Activated CD8-positive, alpha-beta T cell treated with anti-CD3 and anti-CD28 coated beads for 36 hours (primary cell): ENCODE measurements at regions not wholly inside any gene's neighbourhood (a gene's known extent, or its start where the extent isn't known, plus 50 kb on each side); places are given as distances from the start of the nearest gene placed in this dataset.

Experiments used
- ATAC-seq: fragments of 200-7000 bp; cut with Tn5 transposase; one replicate; pipeline ENCODE4 v1.10.0; 2021; ENCODE audit warnings: mild to moderate bottlenecking, moderate library complexity
- CTCF ChIA-PET: fragments of 350-600 bp; sonication (Branson Sonifier 250); formaldehyde crosslinking; loops from one replicate; lab custom pipeline; 2021; ENCODE audit warnings: antibody characterized with exemption; lab: Charles Lee
- POLR2A ChIA-PET: fragments of 350-600 bp; sonication (Branson Sonifier 250); formaldehyde crosslinking; loops from one replicate; lab custom pipeline; 2021; ENCODE audit warnings: antibody characterized with exemption; lab: Charles Lee
- DNase-seq: peaks from one replicate; pipeline ENCODE4 v3.0.0-alpha.2; 2020
- H3K27ac Mint-ChIP-seq: one replicate; pipeline ENCODE4 v1.8.0; 2021; ENCODE audit warnings: mild to moderate bottlenecking, mixed read lengths
- H3K27me3 Mint-ChIP-seq: one replicate; pipeline ENCODE4 v1.8.0; 2021; ENCODE audit warnings: mixed read lengths
- H3K36me3 Mint-ChIP-seq: one replicate; pipeline ENCODE4 v1.8.0; 2021; ENCODE audit warnings: low read depth, mixed read lengths
- H3K4me1 Mint-ChIP-seq: one replicate; pipeline ENCODE4 v1.8.0; 2021; ENCODE audit warnings: low read depth, mixed read lengths
- H3K4me3 Mint-ChIP-seq: one replicate; pipeline ENCODE4 v1.8.0; 2021; ENCODE audit warnings: mild to moderate bottlenecking, moderate library complexity, mixed read lengths
- H3K9me3 Mint-ChIP-seq: one replicate; pipeline ENCODE4 v1.8.0; 2021; ENCODE audit warnings: mixed read lengths
- CTCF ChIP-seq: fragments of 200-600 bp; IDR thresholded peaks from one replicate; pipeline ENCODE4 v1.8.0; 2022; ENCODE audit warnings: antibody characterized with exemption, mild to moderate bottlenecking
- intact Hi-C: fragments of 100-400 bp; cut with micrococcal nuclease; formaldehyde crosslinking; loops from one replicate; pipeline ENCODE4 v1.10.0; 2022

- H3K4me1 Mint-ChIP-seq: peaks cover 16% of the 10 kb centered on the region
- H3K9me3 Mint-ChIP-seq: peaks cover 17% of the 10 kb centered on the region
- intact Hi-C loops: no loop called here
- no peak overlapping the region for H3K27ac Mint-ChIP-seq
- no peaks in the 10 kb centered on the region for H3K27me3 Mint-ChIP-seq
- no peak for TF ChIP-seq CTCF
- H3K36me3 Mint-ChIP-seq: peaks cover 4% of the 10 kb centered on the region
- DNase-seq (no peak), ATAC-seq (no peak)
- ChIA-PET CTCF (no interaction called here), POLR2A (no interaction called here)
- H3K4me3 Mint-ChIP-seq: peak overlapping the region; percentile 25
Measured at GRCh38 chr14:38103542-38104225, 104.0 kb upstream of the SSTR1 start.

- intact Hi-C loops: no loop called here
- peaks cover 16% of the 10 kb centered on the region for H3K4me1 Mint-ChIP-seq
- TF ChIP-seq CTCF: no peak
- POLR2A ChIA-PET: interaction anchor here (0.6 kb wide), 1 partner anchor 418 kb away, joined by 4 read pairs; no protein-coding TSS in a partner anchor
- H3K27ac Mint-ChIP-seq: no peak overlapping the region
- CTCF ChIA-PET: no interaction called here
- DNase-seq: no peak
- no peaks in the 10 kb centered on the region for H3K27me3 Mint-ChIP-seq
- peaks cover 17% of the 10 kb centered on the region for H3K9me3 Mint-ChIP-seq
- peaks cover 4% of the 10 kb centered on the region for H3K36me3 Mint-ChIP-seq
- no peak for ATAC-seq
- no peak overlapping the region for H3K4me3 Mint-ChIP-seq
Measured at GRCh38 chr14:38105106-38105702, 102.5 kb upstream of the SSTR1 start.

GRCh38 chr14:38107216-38107631 is 100.5 kb upstream of the SSTR1 start:
- Mint-ChIP-seq H3K4me3 (no peak overlapping the region), H3K27me3 (no peaks in the 10 kb centered on the region), H3K27ac (no peak overlapping the region), H3K9me3 (peaks cover 12% of the 10 kb centered on the region), H3K4me1 (peaks cover 16% of the 10 kb centered on the region), H3K36me3 (peaks cover 4% of the 10 kb centered on the region)
- ChIA-PET POLR2A (no interaction called here), CTCF (interaction anchor here (0.7 kb wide), 1 partner anchor 28 kb away, joined by 3 read pairs; no protein-coding TSS in a partner anchor)
- DNase-seq (peak; percentile 31), ATAC-seq (peak; percentile 85)
- intact Hi-C loops: no loop called here
- no peak for TF ChIP-seq CTCF

GRCh38 chr14:38108681-38109080 is 99.0 kb upstream of the SSTR1 start:
- DNase-seq (no peak), ATAC-seq (no peak)
- Mint-ChIP-seq H3K27me3 (no peaks in the 10 kb centered on the region), H3K4me3 (no peak overlapping the region), H3K27ac (no peak overlapping the region), H3K4me1 (peaks cover 16% of the 10 kb centered on the region), H3K9me3 (peaks cover 12% of the 10 kb centered on the region), H3K36me3 (peaks cover 4% of the 10 kb centered on the region)
- intact Hi-C loops: no loop called here
- POLR2A ChIA-PET: no interaction called here
- TF ChIP-seq CTCF: no peak
- CTCF ChIA-PET: interaction anchor here (1.0 kb wide), 1 partner anchor 11 kb away, joined by 4 read pairs; no protein-coding TSS in a partner anchor

GRCh38 chr14:38110258-38110657 is 97.4 kb upstream of the SSTR1 start:
- DNase-seq (no peak), ATAC-seq (no peak)
- CTCF ChIA-PET: interaction anchor here (0.6 to 1.7 kb wide), 2 partner anchors 13 to 60 kb away, joined by 3 to 4 read pairs; no protein-coding TSS in a partner anchor
- TF ChIP-seq CTCF: no peak
- peaks cover 4% of the 10 kb centered on the region for H3K36me3 Mint-ChIP-seq
- intact Hi-C loops: no loop called here
- peaks cover 9% of the 10 kb centered on the region for H3K4me1 Mint-ChIP-seq
- H3K4me3 Mint-ChIP-seq: no peak overlapping the region
- POLR2A ChIA-PET: no interaction called here
- H3K27ac Mint-ChIP-seq: no peak overlapping the region
- H3K9me3 Mint-ChIP-seq: peaks cover 12% of the 10 kb centered on the region
- H3K27me3 Mint-ChIP-seq: no peaks in the 10 kb centered on the region
